ENCODE measurements at regions not wholly inside any gene's neighbourhood (a gene's known extent, or its start where the extent isn't known, plus 50 kb on each side); places are given as distances from the start of the nearest gene placed in this dataset.

DNA sequence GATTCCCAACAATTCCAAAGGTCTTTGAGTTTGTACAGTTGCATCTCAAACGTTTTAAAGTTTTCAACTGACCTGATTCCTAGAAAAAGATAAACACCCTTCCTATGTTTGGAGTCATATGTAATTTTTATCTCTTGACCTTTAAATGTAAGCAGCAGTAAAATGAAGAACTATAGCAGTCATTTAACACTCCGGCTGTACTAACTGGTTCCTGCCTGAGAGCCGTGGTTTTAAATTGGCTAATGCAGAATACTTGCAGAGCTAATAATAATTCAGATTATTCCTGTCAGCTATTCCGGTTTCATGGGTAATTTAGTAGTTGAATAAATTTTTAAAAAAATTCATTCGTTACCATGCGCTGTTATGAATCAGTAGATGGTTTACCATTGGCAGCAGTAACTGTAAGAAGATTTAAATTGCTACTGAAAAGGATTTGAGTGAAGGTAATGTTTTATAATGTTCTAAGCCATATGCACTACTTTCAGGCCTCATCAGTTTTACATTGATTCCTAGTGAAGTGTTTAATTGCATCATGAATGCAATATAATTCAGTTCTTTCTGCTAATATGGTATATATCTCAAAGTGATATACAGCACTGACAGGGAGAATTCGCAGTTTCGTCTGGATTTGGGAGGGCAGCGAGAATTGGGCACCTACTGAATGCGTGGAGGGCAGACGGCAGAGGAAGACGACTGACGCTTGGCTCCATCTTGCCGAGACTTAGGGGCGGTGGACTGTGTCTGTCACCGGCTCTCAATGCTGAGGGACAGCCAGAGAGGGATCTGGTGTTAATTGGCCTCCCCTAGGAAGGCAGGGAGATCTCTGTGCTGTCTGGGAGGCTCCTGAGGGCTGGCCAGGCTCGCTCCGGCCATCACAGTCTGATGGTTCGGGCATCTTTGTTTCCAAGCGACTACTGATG lies 217.7 kb downstream of the PHETA1 start:
- TF ChIP-seq, protein P1, sequence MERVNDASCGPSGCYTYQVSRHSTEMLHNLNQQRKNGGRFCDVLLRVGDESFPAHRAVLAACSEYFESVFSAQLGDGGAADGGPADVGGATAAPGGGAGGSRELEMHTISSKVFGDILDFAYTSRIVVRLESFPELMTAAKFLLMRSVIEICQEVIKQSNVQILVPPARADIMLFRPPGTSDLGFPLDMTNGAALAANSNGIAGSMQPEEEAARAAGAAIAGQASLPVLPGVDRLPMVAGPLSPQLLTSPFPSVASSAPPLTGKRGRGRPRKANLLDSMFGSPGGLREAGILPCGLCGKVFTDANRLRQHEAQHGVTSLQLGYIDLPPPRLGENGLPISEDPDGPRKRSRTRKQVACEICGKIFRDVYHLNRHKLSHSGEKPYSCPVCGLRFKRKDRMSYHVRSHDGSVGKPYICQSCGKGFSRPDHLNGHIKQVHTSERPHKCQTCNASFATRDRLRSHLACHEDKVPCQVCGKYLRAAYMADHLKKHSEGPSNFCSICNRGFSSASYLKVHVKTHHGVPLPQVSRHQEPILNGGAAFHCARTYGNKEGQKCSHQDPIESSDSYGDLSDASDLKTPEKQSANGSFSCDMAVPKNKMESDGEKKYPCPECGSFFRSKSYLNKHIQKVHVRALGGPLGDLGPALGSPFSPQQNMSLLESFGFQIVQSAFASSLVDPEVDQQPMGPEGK (CRISPR knock-in tag; IDR thresholded peaks at IDR 0.05; ENCODE audit: borderline replicate concordance), result no peak
- TF ChIP-seq OSR1 (CRISPR knock-in tag; IDR thresholded peaks at IDR 0.05) (no peak), ISL1 (CRISPR knock-in tag; IDR thresholded peaks at IDR 0.05) (no peak), ZFP3 (CRISPR knock-in tag; IDR thresholded peaks at IDR 0.05) (no peak), ARNTL (CRISPR knock-in tag; IDR thresholded peaks at IDR 0.05; ENCODE audit: borderline replicate concordance, low read depth) (no peak), PPARA (CRISPR knock-in tag; IDR thresholded peaks at IDR 0.05; ENCODE audit: borderline replicate concordance) (no peak), RARB (CRISPR knock-in tag; IDR thresholded peaks at IDR 0.05) (no peak), ZNF565 (CRISPR knock-in tag; conservative IDR thresholded peaks at IDR 0.05; ENCODE audit: low read depth) (no peak), ZNF8 (CRISPR knock-in tag; IDR thresholded peaks at IDR 0.05) (no peak)
- TF ChIP-seq, protein P2, sequence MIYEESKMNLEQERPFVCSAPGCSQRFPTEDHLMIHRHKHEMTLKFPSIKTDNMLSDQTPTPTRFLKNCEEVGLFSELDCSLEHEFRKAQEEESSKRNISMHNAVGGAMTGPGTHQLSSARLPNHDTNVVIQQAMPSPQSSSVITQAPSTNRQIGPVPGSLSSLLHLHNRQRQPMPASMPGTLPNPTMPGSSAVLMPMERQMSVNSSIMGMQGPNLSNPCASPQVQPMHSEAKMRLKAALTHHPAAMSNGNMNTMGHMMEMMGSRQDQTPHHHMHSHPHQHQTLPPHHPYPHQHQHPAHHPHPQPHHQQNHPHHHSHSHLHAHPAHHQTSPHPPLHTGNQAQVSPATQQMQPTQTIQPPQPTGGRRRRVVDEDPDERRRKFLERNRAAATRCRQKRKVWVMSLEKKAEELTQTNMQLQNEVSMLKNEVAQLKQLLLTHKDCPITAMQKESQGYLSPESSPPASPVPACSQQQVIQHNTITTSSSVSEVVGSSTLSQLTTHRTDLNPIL (CRISPR knock-in tag; IDR thresholded peaks at IDR 0.05; ENCODE audit: low read depth), result no peak
- TF ChIP-seq, protein P3, sequence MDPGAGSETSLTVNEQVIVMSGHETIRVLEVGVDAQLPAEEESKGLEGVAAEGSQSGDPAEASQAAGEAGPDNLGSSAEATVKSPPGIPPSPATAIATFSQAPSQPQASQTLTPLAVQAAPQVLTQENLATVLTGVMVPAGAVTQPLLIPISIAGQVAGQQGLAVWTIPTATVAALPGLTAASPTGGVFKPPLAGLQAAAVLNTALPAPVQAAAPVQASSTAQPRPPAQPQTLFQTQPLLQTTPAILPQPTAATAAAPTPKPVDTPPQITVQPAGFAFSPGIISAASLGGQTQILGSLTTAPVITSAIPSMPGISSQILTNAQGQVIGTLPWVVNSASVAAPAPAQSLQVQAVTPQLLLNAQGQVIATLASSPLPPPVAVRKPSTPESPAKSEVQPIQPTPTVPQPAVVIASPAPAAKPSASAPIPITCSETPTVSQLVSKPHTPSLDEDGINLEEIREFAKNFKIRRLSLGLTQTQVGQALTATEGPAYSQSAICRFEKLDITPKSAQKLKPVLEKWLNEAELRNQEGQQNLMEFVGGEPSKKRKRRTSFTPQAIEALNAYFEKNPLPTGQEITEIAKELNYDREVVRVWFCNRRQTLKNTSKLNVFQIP (CRISPR knock-in tag; IDR thresholded peaks at IDR 0.05; ENCODE audit: borderline replicate concordance, low read depth), result no peak
- TF ChIP-seq, protein P4, sequence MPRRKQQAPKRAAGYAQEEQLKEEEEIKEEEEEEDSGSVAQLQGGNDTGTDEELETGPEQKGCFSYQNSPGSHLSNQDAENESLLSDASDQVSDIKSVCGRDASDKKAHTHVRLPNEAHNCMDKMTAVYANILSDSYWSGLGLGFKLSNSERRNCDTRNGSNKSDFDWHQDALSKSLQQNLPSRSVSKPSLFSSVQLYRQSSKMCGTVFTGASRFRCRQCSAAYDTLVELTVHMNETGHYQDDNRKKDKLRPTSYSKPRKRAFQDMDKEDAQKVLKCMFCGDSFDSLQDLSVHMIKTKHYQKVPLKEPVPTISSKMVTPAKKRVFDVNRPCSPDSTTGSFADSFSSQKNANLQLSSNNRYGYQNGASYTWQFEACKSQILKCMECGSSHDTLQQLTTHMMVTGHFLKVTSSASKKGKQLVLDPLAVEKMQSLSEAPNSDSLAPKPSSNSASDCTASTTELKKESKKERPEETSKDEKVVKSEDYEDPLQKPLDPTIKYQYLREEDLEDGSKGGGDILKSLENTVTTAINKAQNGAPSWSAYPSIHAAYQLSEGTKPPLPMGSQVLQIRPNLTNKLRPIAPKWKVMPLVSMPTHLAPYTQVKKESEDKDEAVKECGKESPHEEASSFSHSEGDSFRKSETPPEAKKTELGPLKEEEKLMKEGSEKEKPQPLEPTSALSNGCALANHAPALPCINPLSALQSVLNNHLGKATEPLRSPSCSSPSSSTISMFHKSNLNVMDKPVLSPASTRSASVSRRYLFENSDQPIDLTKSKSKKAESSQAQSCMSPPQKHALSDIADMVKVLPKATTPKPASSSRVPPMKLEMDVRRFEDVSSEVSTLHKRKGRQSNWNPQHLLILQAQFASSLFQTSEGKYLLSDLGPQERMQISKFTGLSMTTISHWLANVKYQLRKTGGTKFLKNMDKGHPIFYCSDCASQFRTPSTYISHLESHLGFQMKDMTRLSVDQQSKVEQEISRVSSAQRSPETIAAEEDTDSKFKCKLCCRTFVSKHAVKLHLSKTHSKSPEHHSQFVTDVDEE (CRISPR knock-in tag; IDR thresholded peaks at IDR 0.05), result no peak
- no peak for ATAC-seq

DNA sequence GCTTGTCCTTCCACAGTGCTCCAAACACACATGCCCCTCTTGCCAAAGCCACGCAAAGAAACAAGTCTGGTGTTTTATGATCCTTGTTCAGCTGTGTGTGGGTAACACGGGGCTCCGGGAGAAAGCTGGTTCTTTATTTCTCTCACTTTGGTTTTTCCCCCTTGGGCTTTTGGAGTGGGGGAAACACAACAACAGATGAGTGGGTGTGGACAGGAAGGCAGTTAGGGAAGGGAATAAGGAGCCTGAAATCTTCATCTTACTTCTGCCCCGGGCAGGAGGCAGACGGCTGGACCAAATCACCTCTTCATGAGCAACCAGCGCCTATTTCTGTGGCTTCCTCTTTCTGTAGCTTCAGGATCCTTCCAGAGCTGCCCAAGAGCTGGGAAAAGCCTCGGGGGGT lies 218.5 kb downstream of the PHETA1 start:
- ATAC-seq, result no peak
- TF ChIP-seq TCF4 (CRISPR knock-in tag; IDR thresholded peaks at IDR 0.05; ENCODE audit: borderline replicate concordance) (no peak), ISL1 (CRISPR knock-in tag; IDR thresholded peaks at IDR 0.05) (no peak), CSDC2 (CRISPR knock-in tag; IDR thresholded peaks at IDR 0.05) (no peak), SNAI2 (CRISPR knock-in tag; IDR thresholded peaks at IDR 0.05) (no peak), ARNTL (CRISPR knock-in tag; IDR thresholded peaks at IDR 0.05; ENCODE audit: borderline replicate concordance, low read depth) (no peak), BACH2 (CRISPR knock-in tag; IDR thresholded peaks at IDR 0.05; ENCODE audit: borderline replicate concordance) (no peak), RARB (CRISPR knock-in tag; IDR thresholded peaks at IDR 0.05) (no peak), ZFP3 (CRISPR knock-in tag; IDR thresholded peaks at IDR 0.05) (no peak), ZNF8 (CRISPR knock-in tag; IDR thresholded peaks at IDR 0.05) (no peak), ESRRG (CRISPR knock-in tag; IDR thresholded peaks at IDR 0.05) (no peak), TOX (CRISPR knock-in tag; IDR thresholded peaks at IDR 0.05; ENCODE audit: borderline replicate concordance) (no peak), PPARA (CRISPR knock-in tag; IDR thresholded peaks at IDR 0.05; ENCODE audit: borderline replicate concordance) (no peak), ZC3H10 (CRISPR knock-in tag; IDR thresholded peaks at IDR 0.05) (no peak), GLIS3 (CRISPR knock-in tag; IDR thresholded peaks at IDR 0.05) (no peak), ZNF70 (CRISPR knock-in tag; IDR thresholded peaks at IDR 0.05) (no peak)
- TF ChIP-seq, protein P3 (CRISPR knock-in tag; IDR thresholded peaks at IDR 0.05; ENCODE audit: borderline replicate concordance, low read depth), result no peak
